Calu3 (cell line): ENCODE measurements at regions not wholly inside any gene's neighbourhood (a gene's known extent, or its start where the extent isn't known, plus 50 kb on each side); places are given as distances from the start of the nearest gene placed in this dataset.

Experiments
- BruUV-seq: library from RNA; stranded (reverse); fragments of 400-500 nt; replicated peaks from 2 replicates; lab custom pipeline; 2021; lab: Mats Ljungman, UMichigan
- CTCF ChIA-PET: fragments of 300-600 bp; sonication (Branson Sonifier 250); formaldehyde crosslinking; loops from one replicate; lab custom pipeline; 2022; ENCODE audit warnings: antibody characterized with exemption; lab: Charles Lee
- DNase-seq: peaks from one replicate; pipeline ENCODE4 v3.0.0; 2022
- H3K27ac Mint-ChIP-seq: one replicate; pipeline ENCODE4 v1.8.0; 2022; ENCODE audit warnings: mixed read lengths; ENCODE audit not compliant: unreplicated experiment
- H3K27me3 Mint-ChIP-seq: one replicate; pipeline ENCODE4 v1.8.0; 2022; ENCODE audit warnings: mixed read lengths; ENCODE audit not compliant: unreplicated experiment
- H3K36me3 Mint-ChIP-seq: one replicate; pipeline ENCODE4 v1.8.0; 2022; ENCODE audit warnings: mild to moderate bottlenecking, moderate library complexity, mixed read lengths; ENCODE audit not compliant: insufficient read depth, unreplicated experiment
- H3K4me1 Mint-ChIP-seq: one replicate; pipeline ENCODE4 v1.8.0; 2022; ENCODE audit warnings: mild to moderate bottlenecking, low read depth, mixed read lengths; ENCODE audit not compliant: unreplicated experiment
- H3K4me3 Mint-ChIP-seq: one replicate; pipeline ENCODE4 v1.8.0; 2022; ENCODE audit warnings: mild to moderate bottlenecking, low read depth, moderate library complexity, mixed read lengths; ENCODE audit not compliant: unreplicated experiment
- H3K9me3 Mint-ChIP-seq: one replicate; pipeline ENCODE4 v1.8.0; 2022; ENCODE audit warnings: low read depth, mixed read lengths; ENCODE audit not compliant: unreplicated experiment
- CTCF ChIP-seq: fragments of 200-600 bp; IDR thresholded peaks from one replicate; pipeline ENCODE4 v1.8.0; 2022; ENCODE audit warnings: antibody characterized with exemption; ENCODE audit not compliant: unreplicated experiment
- intact Hi-C: fragments of 100-400 bp; cut with micrococcal nuclease; formaldehyde crosslinking; loops from one replicate; pipeline ENCODE4 v1.10.0; 2022; ENCODE audit not compliant: unreplicated experiment

DNA sequence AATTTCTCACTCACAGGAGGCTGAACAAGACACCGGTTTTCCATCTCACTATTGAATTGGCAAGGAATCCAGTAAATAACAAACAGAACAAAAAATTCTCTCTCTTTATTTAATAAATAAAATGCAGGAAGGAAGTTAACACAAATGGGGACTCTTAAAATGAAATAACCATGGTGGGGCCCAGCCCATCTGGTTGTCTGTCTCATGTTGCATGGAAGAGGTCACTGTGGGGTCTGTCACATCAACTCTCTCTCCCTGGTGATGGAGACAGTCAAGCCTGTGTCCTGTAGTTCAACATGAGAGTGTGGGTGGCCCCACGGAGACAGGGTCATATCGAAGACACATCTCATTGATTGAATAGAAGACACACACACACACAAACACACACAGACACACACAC is 297.7 kb downstream of the IRX2 start:
- no peaks in the 10 kb centered on the region for H3K4me1 Mint-ChIP-seq
- no peak for DNase-seq
- H3K27me3 Mint-ChIP-seq: no peaks in the 10 kb centered on the region
- intact Hi-C loops: no loop called here
- H3K9me3 Mint-ChIP-seq: peaks cover 2% of the 10 kb centered on the region
- H3K27ac Mint-ChIP-seq: no peak overlapping the region
- TF ChIP-seq CTCF: no peak
- no peaks in the 10 kb centered on the region for H3K36me3 Mint-ChIP-seq
- BruUV-seq: no TSS peak
- CTCF ChIA-PET: no interaction called here
- no peak overlapping the region for H3K4me3 Mint-ChIP-seq

- CTCF ChIA-PET: no interaction called here
- intact Hi-C loops: no loop called here
- Mint-ChIP-seq H3K36me3 (no peaks in the 10 kb centered on the region), H3K4me1 (no peaks in the 10 kb centered on the region), H3K9me3 (peaks cover 12% of the 10 kb centered on the region), H3K27ac (no peak overlapping the region), H3K4me3 (no peak overlapping the region), H3K27me3 (no peaks in the 10 kb centered on the region)
- no peak for DNase-seq
- no peak for TF ChIP-seq CTCF
- BruUV-seq: no TSS peak
These were observed 300.4 kb downstream of the IRX2 start for GRCh38 chr5:2451100-2451499.

- no peak for DNase-seq
- H3K36me3 Mint-ChIP-seq: no peaks in the 10 kb centered on the region
- no peaks in the 10 kb centered on the region for H3K4me1 Mint-ChIP-seq
- H3K27ac Mint-ChIP-seq: no peak overlapping the region
- no TSS peak for BruUV-seq
- intact Hi-C loops: no loop called here
- peaks cover 12% of the 10 kb centered on the region for H3K9me3 Mint-ChIP-seq
- TF ChIP-seq CTCF: no peak
- no peak overlapping the region for H3K4me3 Mint-ChIP-seq
- CTCF ChIA-PET: no interaction called here
- H3K27me3 Mint-ChIP-seq: no peaks in the 10 kb centered on the region
These were observed 308.8 kb downstream of the IRX2 start for GRCh38 chr5:2442496-2443354.

DNA sequence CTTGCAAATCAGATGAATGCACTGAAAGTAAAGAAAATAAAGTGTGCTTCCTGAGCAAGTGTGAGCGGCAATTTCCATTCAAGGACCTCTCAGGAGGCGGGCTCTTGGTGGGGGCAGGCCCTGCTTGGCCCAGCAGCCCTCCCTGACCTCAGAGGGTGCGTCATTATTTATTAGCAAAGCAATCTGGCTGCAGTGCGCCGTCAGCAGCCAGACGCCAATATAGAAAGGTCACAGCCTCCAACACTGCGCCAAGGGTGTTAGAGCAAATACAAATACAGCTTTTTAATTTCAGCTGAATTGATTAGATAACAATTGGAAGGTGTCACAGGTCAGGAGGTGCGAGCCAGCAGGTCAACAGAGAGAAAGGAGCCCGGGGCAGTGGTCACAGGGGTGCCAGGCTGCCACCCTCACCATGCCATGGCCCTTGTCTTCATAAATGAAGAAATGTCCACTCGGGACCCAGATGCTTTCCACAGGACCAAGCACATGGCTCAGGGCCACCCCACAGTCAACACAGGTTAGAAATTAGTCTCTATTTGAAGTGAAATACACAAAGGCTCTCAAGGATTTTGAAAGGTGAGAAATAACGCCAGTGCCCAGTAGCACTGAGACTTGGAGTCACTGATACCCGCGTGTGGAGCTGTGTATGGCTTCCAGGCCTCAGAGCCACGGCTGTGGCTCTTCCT is 309.8 kb downstream of the IRX2 start:
- no peaks in the 10 kb centered on the region for H3K36me3 Mint-ChIP-seq
- H3K27ac Mint-ChIP-seq: no peak overlapping the region
- no peak for TF ChIP-seq CTCF
- CTCF ChIA-PET: no interaction called here
- BruUV-seq: no TSS peak
- H3K27me3 Mint-ChIP-seq: no peaks in the 10 kb centered on the region
- intact Hi-C loops: no loop called here
- H3K4me3 Mint-ChIP-seq: no peak overlapping the region
- H3K4me1 Mint-ChIP-seq: no peaks in the 10 kb centered on the region
- DNase-seq: no peak
- peaks cover 6% of the 10 kb centered on the region for H3K9me3 Mint-ChIP-seq
